ACC112 (cell line): ENCODE measurements at regions not wholly inside any gene's neighbourhood (a gene's known extent, or its start where the extent isn't known, plus 50 kb on each side); places are given as distances from the start of the nearest gene placed in this dataset.

Source experiments
- H2AFZ ChIP-seq: fragments of 200-600 bp; sonication (generic); one replicate; pipeline ENCODE4 v1.6.0; 2017; ENCODE audit warnings: antibody characterized with exemption, low read length; ENCODE audit not compliant: unreplicated experiment
- H3K27ac ChIP-seq: fragments of 200-600 bp; sonication (generic); 2 replicates; pipeline ENCODE4 v1.5.1; 2014; ENCODE audit warnings: low read depth, mild to moderate bottlenecking, antibody characterized with exemption, low read length, moderate library complexity
- H3K27me3 ChIP-seq: fragments of 200-600 bp; sonication (generic); 2 replicates; pipeline ENCODE4 v1.6.1; 2014; ENCODE audit warnings: mild to moderate bottlenecking, antibody characterized with exemption, low read length, moderate library complexity, mixed read lengths; ENCODE audit not compliant: insufficient read depth
- H3K36me3 ChIP-seq: fragments of 200-600 bp; sonication (generic); 2 replicates; pipeline ENCODE4 v1.6.1; 2016; ENCODE audit warnings: mild to moderate bottlenecking, antibody characterized with exemption, low read length, moderate library complexity, mixed read lengths; ENCODE audit not compliant: insufficient read depth
- H3K4me1 ChIP-seq: fragments of 200-600 bp; sonication (generic); one replicate; pipeline ENCODE4 v1.6.1; 2016; ENCODE audit warnings: low read length, mixed read lengths; ENCODE audit not compliant: insufficient read depth, unreplicated experiment, control insufficient read depth
- H3K4me3 ChIP-seq: fragments of 200-600 bp; sonication (generic); 2 replicates; pipeline ENCODE4 v1.5.1; 2014; ENCODE audit warnings: mild to moderate bottlenecking, low read depth, low read length
- H3K79me2 ChIP-seq: fragments of 200-600 bp; sonication (generic); one replicate; pipeline ENCODE4 v1.6.0; 2016; ENCODE audit warnings: low read length; ENCODE audit not compliant: control insufficient read depth, unreplicated experiment, insufficient read depth

DNA sequence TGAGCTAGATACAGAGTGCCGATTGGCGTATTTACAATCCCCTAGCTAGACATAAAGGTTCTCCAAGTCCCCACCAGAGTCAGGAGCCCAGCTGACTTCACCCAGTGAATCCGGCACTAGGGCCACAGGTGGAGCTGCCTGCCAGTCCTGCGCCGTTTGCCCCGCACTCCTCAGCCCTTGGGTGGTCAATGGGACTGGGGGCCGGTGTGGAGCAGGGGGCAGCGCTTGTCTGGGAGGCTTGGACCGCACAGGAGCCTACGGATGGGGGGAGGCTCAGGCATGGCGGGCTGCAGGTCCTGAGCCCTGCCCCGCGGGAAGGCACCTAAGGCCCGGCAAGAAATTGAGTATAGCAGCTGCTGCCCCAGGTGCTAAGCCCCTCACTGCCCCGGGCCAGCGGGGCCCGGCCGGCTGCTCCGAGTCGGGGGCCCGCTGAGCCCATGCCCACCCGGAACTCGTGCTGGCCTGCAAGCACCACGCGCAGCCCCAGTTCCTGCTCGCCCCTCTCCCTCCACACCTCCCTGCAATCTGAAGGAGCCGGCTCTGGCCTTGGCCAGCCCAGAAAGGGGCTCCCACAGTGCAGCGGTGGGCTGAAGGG, 1113.8 kb upstream of the LRRTM3 start:
- Histone ChIP-seq H3K79me2 (no peaks in the 10 kb centered on the region), H3K4me3 (no peak overlapping the region), H3K36me3 (no peaks in the 10 kb centered on the region), H3K27ac (no peak overlapping the region), H2AFZ (no peak overlapping the region), H3K27me3 (no peaks in the 10 kb centered on the region), H3K4me1 (no peaks in the 10 kb centered on the region)

DNA sequence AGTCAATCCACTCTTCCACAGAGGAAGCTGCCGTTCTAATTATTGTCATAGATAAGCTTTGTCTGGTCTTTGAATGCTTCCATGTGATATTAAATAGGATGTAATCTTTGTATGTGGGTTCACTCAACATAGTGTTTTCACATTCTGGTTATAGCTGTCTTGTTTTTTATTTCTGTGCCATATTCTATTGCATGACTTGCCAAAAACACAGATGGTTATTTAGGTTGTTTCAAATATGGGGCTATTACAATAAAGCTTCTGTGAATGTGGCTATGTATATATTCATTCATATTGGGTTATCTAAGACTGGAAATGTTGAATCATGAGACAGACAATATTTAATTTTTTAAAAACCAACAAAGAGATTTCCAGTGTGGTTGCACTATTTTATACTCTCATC, 1109.3 kb upstream of the LRRTM3 start:
- H3K4me3 ChIP-seq: no peak overlapping the region
- no peaks in the 10 kb centered on the region for H3K4me1 ChIP-seq

DNA sequence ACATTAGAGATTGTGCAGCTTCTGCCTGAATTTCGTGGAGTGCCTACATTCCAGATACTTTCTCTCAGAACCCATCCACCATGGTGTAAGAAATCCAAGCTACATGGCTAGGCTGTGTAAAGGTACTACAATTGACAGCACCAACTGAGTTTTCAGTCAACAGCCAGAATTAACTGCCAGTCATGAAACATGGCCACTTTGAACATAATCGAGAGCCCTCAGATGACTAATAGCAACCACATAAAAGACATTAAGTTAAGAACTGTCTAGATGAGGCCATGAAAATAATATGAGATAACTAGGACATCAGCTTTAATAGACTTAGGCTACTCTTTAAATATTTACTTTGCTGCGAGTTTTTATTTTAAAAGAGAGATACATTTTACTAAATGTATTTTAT, 1106.8 kb upstream of the LRRTM3 start:
- H2AFZ ChIP-seq: no peak overlapping the region
- no peaks in the 10 kb centered on the region for H3K4me1 ChIP-seq
- H3K27ac ChIP-seq: no peak overlapping the region
- H3K27me3 ChIP-seq: no peaks in the 10 kb centered on the region
- H3K4me3 ChIP-seq: no peak overlapping the region
- no peaks in the 10 kb centered on the region for H3K36me3 ChIP-seq
- no peaks in the 10 kb centered on the region for H3K79me2 ChIP-seq

More for the DNA sequence above, 1109.3 kb upstream of the LRRTM3 start:
- Histone ChIP-seq H3K79me2 (no peaks in the 10 kb centered on the region), H3K27ac (no peak overlapping the region), H3K36me3 (no peaks in the 10 kb centered on the region), H3K27me3 (no peaks in the 10 kb centered on the region), H2AFZ (no peak overlapping the region)

DNA sequence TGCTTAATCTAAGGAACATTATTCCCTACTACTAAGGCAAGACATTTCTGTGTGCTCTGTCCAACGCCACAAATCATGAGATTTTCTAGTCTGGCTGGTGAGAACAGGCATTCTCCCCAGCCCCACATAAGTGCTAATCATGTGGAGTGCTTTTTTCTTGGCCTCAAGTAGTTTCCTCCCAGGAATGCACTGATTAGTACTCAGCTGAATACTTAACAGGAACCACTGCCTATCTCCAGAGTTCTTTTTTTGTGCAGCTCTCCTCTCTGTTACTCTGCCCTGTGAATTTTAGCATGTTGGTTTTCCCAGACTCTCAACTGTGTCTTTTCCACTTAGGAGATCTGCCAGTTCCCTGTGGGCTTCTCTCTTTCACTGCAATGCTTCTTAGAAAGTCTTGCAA, 1098.5 kb upstream of the LRRTM3 start:
- Histone ChIP-seq H3K36me3 (no peaks in the 10 kb centered on the region), H2AFZ (no peak overlapping the region), H3K27ac (no peak overlapping the region), H3K4me3 (no peak overlapping the region), H3K27me3 (no peaks in the 10 kb centered on the region), H3K79me2 (no peaks in the 10 kb centered on the region), H3K4me1 (no peaks in the 10 kb centered on the region)

DNA sequence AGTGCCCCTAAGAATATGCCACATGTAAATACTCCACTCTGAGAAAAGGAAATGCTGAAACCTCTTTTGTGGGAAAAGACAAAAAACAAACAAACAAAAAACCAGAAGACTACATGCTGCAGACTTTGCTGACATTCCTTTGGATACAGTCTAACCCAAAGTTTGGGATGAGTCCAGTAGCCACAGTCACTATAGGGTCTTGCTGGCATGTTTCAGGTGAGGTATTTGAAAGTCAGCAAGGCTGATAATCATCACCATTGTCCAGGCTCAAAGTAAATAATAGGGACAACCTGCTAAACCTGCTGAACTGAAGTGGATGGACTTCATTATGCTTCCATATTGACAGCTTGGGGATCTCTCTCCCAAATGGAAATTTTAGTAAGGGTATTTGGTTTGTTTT, 1087.0 kb upstream of the LRRTM3 start:
- no peaks in the 10 kb centered on the region for H3K79me2 ChIP-seq
- no peaks in the 10 kb centered on the region for H3K4me1 ChIP-seq
- H3K36me3 ChIP-seq: no peaks in the 10 kb centered on the region
- no peak overlapping the region for H2AFZ ChIP-seq
- no peak overlapping the region for H3K27ac ChIP-seq
- H3K27me3 ChIP-seq: no peaks in the 10 kb centered on the region
- no peak overlapping the region for H3K4me3 ChIP-seq

DNA sequence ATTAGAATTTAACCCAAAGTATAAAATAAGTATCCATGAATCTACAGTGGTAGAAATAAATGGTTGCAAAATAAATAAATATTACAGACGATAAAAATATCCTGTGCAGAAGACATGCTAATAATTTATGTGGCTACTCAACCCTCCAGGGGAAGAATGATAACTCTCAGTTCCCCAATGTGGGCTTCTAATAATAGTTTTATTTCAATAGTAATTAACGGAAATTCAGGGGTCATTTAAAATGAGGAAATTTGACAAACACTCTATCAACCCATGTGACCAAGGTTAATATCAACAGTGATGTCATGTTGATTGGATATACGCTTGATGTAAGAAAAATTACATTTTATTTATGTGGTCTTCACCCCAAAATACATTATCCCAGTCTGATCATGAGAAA, 1082.6 kb upstream of the LRRTM3 start:
- Histone ChIP-seq H3K27ac (no peak overlapping the region), H3K36me3 (no peaks in the 10 kb centered on the region), H3K4me3 (no peak overlapping the region), H3K79me2 (no peaks in the 10 kb centered on the region), H2AFZ (no peak overlapping the region), H3K27me3 (no peaks in the 10 kb centered on the region), H3K4me1 (no peaks in the 10 kb centered on the region)

DNA sequence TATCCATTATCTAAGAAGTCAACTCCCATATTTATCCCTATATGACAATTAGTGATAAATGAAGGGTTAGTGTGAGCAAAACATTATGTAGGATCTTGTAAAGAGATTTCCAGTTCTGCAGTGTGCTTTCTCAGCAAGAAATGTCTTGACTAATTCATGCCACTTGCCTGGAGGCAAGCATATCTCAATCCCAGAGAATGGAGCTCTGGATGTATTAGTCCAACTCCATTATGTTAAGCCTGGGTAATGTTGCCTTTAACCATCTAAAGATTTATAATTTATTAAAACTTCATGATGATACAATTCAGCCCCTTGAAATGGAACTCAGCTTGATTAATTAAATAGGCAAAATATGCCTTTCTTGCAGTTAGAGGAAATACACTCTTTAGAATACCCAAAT, 1079.9 kb upstream of the LRRTM3 start:
- H3K27ac ChIP-seq: no peak overlapping the region
- no peaks in the 10 kb centered on the region for H3K27me3 ChIP-seq
- H3K36me3 ChIP-seq: no peaks in the 10 kb centered on the region
- H2AFZ ChIP-seq: no peak overlapping the region
- H3K4me3 ChIP-seq: no peak overlapping the region
- H3K4me1 ChIP-seq: no peaks in the 10 kb centered on the region
- H3K79me2 ChIP-seq: no peaks in the 10 kb centered on the region

DNA sequence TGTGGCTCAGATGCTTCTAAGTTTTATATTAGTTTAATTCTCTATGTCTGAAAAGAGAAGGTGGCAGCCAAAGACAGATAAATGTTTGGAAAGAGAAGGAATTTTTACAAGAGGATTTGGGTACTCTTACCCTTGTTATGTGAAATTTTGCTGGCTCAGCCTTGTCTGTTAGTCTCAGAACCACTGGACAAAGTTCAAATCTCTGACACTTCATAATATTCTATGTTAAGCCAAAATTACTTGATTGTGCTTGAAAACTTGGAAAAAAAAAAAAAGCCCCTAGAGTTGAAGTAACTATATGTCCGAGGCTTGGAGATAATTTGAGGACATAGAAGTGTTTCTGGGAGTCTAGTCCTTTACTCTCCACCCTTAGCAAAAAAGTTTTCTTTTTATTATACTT, 1079.3 kb upstream of the LRRTM3 start:
- H3K4me3 ChIP-seq: no peak overlapping the region
- no peaks in the 10 kb centered on the region for H3K79me2 ChIP-seq
- no peak overlapping the region for H3K27ac ChIP-seq
- no peaks in the 10 kb centered on the region for H3K36me3 ChIP-seq
- H3K4me1 ChIP-seq: no peaks in the 10 kb centered on the region
- no peaks in the 10 kb centered on the region for H3K27me3 ChIP-seq
- H2AFZ ChIP-seq: no peak overlapping the region

DNA sequence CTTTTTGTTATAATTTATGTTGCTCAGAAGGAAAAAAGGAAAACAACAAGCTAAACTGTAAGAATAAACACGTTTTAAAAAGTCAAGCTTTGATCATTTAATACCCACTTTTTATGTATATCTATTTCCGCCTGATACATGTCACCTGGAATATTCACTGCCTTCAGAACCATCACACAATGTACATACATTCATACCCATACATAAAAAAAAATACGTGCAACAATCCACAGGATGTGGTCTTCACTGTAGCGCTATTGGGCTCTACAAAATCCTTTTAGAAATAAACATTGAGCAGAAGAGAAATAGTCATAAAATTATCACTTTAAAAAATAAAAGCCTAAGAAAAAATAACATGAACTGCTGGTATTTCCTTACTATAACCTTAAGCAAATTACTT, 1078.9 kb upstream of the LRRTM3 start:
- H2AFZ ChIP-seq: no peak overlapping the region
- H3K27ac ChIP-seq: no peak overlapping the region
- no peaks in the 10 kb centered on the region for H3K79me2 ChIP-seq
- no peaks in the 10 kb centered on the region for H3K36me3 ChIP-seq
- no peaks in the 10 kb centered on the region for H3K4me1 ChIP-seq
- H3K27me3 ChIP-seq: no peaks in the 10 kb centered on the region
- H3K4me3 ChIP-seq: no peak overlapping the region

DNA sequence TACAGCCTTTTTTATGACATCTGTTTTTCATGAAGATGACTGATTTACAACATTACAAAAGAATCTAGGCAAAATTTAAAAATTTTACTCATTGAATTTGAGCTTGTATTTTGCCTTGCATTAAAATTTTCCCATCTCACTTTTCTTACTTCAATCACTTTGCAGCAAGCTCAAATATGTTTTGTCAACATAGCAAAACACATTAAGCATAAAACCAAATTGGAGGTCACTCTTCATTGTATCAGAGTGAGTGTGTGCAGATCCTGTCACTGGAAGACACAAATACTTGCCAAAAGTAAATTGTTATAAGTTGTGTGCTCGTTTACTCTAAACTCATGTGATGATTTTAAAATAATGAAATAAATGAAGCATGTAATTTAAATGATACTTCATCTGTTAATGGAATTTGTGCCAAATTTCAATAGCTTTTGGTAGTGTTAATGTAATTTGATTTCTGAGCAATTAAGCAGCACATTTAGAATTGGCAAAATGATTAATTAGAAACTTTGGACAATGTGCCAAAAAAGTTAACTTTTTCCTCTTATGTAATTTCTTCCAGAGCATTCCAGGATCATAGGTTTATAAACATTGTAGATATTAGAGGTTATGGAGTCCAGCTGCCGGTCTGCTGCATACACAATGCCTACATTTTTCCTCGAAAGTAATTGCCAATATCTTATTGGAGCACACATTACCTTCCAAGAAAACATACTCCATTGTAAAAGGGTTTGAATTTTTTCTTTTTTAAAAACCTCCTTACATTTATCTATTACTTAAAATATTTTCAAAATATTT, 1078.2 kb upstream of the LRRTM3 start:
- H3K79me2 ChIP-seq: no peaks in the 10 kb centered on the region
- no peak overlapping the region for H3K27ac ChIP-seq
- H3K36me3 ChIP-seq: no peaks in the 10 kb centered on the region
- no peaks in the 10 kb centered on the region for H3K27me3 ChIP-seq
- no peak overlapping the region for H3K4me3 ChIP-seq
- H3K4me1 ChIP-seq: no peaks in the 10 kb centered on the region
- no peak overlapping the region for H2AFZ ChIP-seq

DNA sequence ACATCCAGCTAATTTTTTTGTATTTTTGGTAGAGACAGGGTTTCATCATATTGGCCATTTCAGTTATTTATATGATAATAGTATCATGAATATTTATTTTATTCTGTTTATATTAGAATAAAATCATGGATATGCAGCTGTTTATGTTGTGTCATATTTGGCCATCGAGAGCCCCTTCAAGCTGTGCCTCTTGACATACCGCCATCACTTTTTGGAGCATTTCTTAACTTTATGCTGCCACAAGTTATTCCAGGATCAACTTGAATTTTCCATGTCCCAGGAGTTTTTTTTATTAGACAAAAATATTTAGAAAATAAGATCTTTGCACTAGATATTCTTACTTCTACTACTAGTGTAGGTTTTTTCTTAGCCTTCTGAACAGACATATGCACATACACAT, 1067.0 kb upstream of the LRRTM3 start:
- H3K79me2 ChIP-seq: no peaks in the 10 kb centered on the region
- no peak overlapping the region for H2AFZ ChIP-seq
- H3K27me3 ChIP-seq: no peaks in the 10 kb centered on the region
- H3K4me3 ChIP-seq: no peak overlapping the region
- no peaks in the 10 kb centered on the region for H3K4me1 ChIP-seq
- no peak overlapping the region for H3K27ac ChIP-seq
- no peaks in the 10 kb centered on the region for H3K36me3 ChIP-seq
